ENCODE measurements at regions not wholly inside any gene's neighbourhood (a gene's known extent, or its start where the extent isn't known, plus 50 kb on each side); places are given as distances from the start of the nearest gene placed in this dataset.
"Not testable (repeated sequence)": the region's sequence is repeated elsewhere in the genome, so short reads cannot be mapped to it uniquely, and the experiment has no call there.

- DNase-seq, result no peak
Measured at GRCh38 chr2:194721227-194721626, 935.8 kb upstream of the SLC39A10 start.

GRCh38 chr2:194720462-194720861 is 936.6 kb upstream of the SLC39A10 start:
- no peak for DNase-seq

GRCh38 chr2:194718881-194719280 is 938.1 kb upstream of the SLC39A10 start:
- no peak for DNase-seq

GRCh38 chr2:194714541-194714940 is 942.5 kb upstream of the SLC39A10 start:
- no peak for DNase-seq

- DNase-seq, result no peak
Measured at GRCh38 chr2:194709840-194710239, 947.2 kb upstream of the SLC39A10 start.

GRCh38 chr2:194706179-194706578 is 950.8 kb upstream of the SLC39A10 start:
- DNase-seq, result no peak

- DNase-seq, result no peak
Measured at GRCh38 chr2:194705398-194705797, 951.6 kb upstream of the SLC39A10 start.

- no peak for DNase-seq
Measured at GRCh38 chr2:194700726-194701125, 956.3 kb upstream of the SLC39A10 start.

GRCh38 chr2:194700116-194700515 is 956.9 kb upstream of the SLC39A10 start:
- no peak for DNase-seq

- DNase-seq, result no peak
Measured at GRCh38 chr2:194698012-194698411, 959.0 kb upstream of the SLC39A10 start.

- DNase-seq, result no peak
Measured at GRCh38 chr2:194697439-194697838, 959.6 kb upstream of the SLC39A10 start.

GRCh38 chr2:194696690-194697089 is 960.3 kb upstream of the SLC39A10 start:
- DNase-seq, result no peak

- no peak for DNase-seq
Measured at GRCh38 chr2:194686569-194686968, 970.5 kb upstream of the SLC39A10 start.

GRCh38 chr2:194674043-194674442 is 983.0 kb upstream of the SLC39A10 start:
- no peak for DNase-seq

GRCh38 chr2:194672994-194673393 is 984.0 kb upstream of the SLC39A10 start:
- DNase-seq, result no peak

GRCh38 chr2:194661431-194661830 is 995.6 kb upstream of the SLC39A10 start:
- DNase-seq, result no peak

- not testable (repeated sequence) for DNase-seq
Measured at GRCh38 chr2:194639057-194639456, 1018.0 kb upstream of the SLC39A10 start.

- no peak for DNase-seq
Measured at GRCh38 chr2:194621945-194622344, 1035.1 kb upstream of the SLC39A10 start.

GRCh38 chr2:194619366-194619765 is 1037.7 kb upstream of the SLC39A10 start:
- DNase-seq, result no peak

- no peak for DNase-seq
Measured at GRCh38 chr2:194618432-194618831, 1038.6 kb upstream of the SLC39A10 start.

GRCh38 chr2:194616334-194616733 is 1040.7 kb upstream of the SLC39A10 start:
- no peak for DNase-seq

GRCh38 chr2:194610297-194610696 is 1046.7 kb upstream of the SLC39A10 start:
- DNase-seq, result no peak

GRCh38 chr2:194603429-194603828 is 1053.6 kb upstream of the SLC39A10 start:
- DNase-seq, result no peak

GRCh38 chr2:194602750-194603149 is 1054.3 kb upstream of the SLC39A10 start:
- no peak for DNase-seq

GRCh38 chr2:194591192-194591591 is 1065.8 kb upstream of the SLC39A10 start:
- DNase-seq, result no peak

GRCh38 chr2:194587739-194588270 is 1069.2 kb upstream of the SLC39A10 start:
- DNase-seq, result no peak
